ENCODE measurements at regions not wholly inside any gene's neighbourhood (a gene's known extent, or its start where the extent isn't known, plus 50 kb on each side); places are given as distances from the start of the nearest gene placed in this dataset.

GRCh38 chr4:180101348-180102083 is 2141.7 kb upstream of the TENM3 start:
- no peak for DNase-seq

GRCh38 chr4:180103794-180104193 is 2139.4 kb upstream of the TENM3 start:
- DNase-seq, result no peak

DNA sequence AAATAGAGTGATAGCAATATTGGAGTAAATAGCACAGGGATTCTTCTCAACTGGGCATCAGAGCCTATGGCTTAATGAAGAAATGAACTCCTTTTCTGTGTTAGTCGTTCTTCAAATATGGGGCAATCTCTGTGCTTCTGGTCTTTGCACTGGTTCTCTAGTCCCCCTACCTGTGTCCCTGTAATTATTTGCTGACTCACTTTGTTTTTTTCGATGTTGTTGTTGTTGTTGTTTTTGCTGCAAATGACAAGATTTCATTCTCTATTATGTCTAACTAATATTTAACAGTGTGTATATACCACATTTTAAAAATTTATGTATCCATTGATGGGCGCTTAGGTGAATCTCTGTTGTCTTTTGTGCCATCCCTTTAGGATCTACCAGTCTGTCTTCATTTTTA is 2137.8 kb upstream of the TENM3 start:
- DNase-seq, result no peak

- DNase-seq, result no peak
Observed at GRCh38 chr4:180106122-180106521, 2137.1 kb upstream of the TENM3 start.

DNA sequence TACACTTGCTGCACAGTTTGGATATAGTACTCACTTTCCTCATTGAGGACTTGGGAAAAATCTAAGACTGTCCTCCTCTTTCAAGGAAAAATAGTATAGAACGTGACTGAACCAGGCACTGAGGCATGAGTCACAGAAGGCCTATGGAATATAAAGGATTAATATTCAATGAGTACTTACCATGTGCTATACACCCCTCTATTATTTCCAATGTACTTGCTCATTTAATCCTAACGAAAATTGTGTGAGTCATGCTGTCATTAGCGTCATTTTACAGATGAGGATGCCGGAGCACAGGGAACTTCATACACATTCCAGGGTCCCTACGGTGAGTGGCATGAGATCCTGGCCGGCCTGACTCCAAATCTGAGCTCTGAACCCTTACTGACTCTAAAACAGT is 2136.2 kb upstream of the TENM3 start:
- DNase-seq, result no peak

DNA sequence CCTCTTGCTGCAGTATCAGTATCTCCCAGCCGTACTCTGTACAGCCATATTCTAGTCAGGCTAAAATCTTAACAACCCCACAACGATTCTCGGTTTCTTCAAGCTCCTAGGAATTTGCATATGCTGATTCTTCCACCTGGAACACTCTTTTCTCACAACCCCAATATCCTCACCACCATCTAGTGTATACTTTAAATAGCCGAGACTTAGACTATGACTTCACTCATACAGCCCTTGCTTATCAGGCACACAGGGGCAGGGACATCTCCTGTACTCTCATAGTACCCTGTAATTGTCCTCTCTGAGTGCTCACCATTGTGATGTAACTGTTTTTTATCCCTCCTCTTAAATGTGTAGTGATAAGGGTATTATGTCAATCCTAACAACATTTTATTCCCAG is 2126.4 kb upstream of the TENM3 start:
- DNase-seq, result no peak

GRCh38 chr4:180120068-180120467 is 2123.1 kb upstream of the TENM3 start:
- DNase-seq, result no peak

GRCh38 chr4:180134091-180134866 is 2108.9 kb upstream of the TENM3 start:
- DNase-seq, result no peak

GRCh38 chr4:180141734-180142133 is 2101.5 kb upstream of the TENM3 start:
- DNase-seq, result no peak

DNA sequence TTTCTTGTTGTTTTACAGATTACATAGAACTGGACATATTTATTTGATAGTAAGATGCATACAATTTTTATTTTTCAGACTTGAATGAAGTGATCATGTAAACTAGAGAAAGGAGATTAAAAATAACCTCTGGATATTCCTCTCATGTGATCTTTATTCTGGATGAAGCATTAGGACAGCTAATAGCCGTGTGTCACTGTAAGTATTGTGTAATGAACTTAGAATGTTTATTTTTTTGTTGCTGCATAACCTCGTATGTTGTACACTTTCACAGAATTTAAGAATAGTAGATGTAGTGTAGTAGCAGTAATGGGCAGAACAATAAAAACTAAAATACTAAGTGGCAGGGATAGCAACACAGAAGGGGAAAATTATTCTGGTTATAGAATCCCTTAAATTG is 2094.5 kb upstream of the TENM3 start:
- no peak for DNase-seq

- DNase-seq, result no peak
Observed at GRCh38 chr4:180150818-180151217, 2092.4 kb upstream of the TENM3 start.

GRCh38 chr4:180152831-180153230 is 2090.4 kb upstream of the TENM3 start:
- no peak for DNase-seq

- DNase-seq, result no peak
Observed at GRCh38 chr4:180153587-180153986, 2089.6 kb upstream of the TENM3 start.

- DNase-seq, result no peak
Observed at GRCh38 chr4:180156684-180157083, 2086.5 kb upstream of the TENM3 start.

GRCh38 chr4:180160195-180160983 is 2082.8 kb upstream of the TENM3 start:
- DNase-seq, result no peak

DNA sequence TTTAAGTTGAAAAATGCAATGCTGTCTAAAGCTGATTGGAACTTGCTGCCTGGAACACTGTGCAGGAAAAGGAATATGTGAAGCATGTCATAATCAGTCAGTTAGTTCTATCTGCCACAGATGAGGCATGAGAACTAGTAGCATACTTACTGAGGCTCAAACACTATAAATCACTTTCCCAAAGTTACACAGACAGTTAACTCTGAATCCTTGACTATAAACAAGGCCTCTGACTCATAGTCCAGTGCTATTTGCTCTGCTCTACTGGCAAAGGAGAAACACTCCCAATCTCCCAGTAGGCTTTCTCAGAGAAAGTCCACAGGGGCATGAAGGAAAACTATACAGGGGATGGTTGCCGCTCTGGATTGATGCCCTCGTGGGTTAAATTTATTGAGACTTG is 2078.4 kb upstream of the TENM3 start:
- DNase-seq, result no peak

DNA sequence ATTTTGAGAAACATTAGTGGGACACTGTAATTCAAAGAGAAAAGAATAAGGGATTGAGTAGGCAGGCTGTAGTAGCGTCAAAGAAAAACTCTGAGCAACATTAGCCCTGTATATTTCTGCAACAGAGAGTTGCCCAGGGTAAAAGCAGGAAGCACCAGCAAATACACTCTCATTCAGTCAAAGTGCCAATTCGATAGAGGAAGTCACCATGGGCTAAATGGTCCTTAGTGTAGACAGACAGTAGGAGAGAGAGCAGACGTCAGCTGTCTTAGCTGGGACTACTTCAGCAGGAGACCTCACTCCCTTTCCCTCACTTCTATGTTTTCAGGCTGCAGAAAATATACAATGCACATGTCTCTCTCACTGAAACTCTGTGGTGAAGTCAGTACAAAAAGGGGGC is 2073.8 kb upstream of the TENM3 start:
- no peak for DNase-seq

DNA sequence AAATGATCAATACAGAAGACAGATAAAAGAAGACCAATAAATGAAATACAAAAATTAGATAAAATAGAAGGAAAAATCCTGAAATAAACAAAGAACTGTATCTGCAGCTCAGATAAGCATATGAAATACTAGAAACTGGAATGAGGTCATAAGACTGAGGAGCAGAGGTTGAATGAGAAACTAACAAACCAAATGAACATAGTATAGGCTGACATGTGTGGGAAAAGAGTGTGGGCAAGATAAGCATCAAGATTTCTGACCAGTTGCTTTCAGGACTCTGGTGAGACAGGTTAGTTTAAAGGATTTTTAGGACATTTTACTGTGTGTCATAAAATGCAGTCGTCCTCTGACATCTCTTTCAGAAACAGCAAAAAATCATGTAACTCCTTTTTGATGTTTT is 2073.2 kb upstream of the TENM3 start:
- no peak for DNase-seq

- no peak for DNase-seq
Observed at GRCh38 chr4:180179146-180179545, 2064.1 kb upstream of the TENM3 start.

DNA sequence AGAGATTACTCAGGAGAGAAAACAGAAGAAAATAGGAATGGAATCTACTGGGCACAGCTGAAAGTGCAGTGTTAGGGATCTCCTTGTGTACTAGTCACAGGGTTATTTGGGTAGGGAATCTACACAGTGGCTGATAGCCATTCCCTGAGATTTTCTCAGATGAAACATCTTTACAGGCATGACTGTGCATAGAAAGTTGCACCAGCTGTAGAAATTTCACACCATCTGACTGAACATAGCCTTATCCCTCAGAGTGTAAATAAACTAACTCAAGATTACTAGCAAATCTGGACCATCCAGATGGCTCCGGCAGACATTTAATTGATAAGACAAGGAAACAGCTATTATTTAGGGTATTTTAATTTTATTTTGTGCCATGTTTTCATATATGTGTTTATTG is 2053.5 kb upstream of the TENM3 start:
- no peak for DNase-seq

- no peak for DNase-seq
Observed at GRCh38 chr4:180190382-180190781, 2052.8 kb upstream of the TENM3 start.

DNA sequence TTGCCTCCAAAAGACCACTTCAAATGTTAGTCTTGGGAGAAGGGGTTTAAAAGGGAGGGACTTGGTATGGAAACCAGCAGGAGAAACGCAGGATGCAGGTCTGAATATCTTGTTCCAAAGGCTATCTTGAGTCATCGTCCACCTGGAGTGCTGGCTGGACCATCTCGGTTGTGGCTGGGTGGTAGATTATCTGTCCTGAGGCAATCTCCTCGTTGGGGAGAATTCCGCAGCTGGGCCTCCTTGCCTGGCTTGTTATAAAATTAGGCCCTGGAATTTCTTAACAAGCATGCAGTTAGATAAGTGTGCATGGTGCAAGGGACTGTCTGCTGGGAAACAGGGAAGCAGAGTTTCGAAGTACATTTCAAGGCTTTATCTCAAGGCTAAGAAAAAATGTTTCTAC is 2045.7 kb upstream of the TENM3 start:
- DNase-seq, result no peak

- no peak for DNase-seq
Observed at GRCh38 chr4:180203349-180203748, 2039.9 kb upstream of the TENM3 start.

DNA sequence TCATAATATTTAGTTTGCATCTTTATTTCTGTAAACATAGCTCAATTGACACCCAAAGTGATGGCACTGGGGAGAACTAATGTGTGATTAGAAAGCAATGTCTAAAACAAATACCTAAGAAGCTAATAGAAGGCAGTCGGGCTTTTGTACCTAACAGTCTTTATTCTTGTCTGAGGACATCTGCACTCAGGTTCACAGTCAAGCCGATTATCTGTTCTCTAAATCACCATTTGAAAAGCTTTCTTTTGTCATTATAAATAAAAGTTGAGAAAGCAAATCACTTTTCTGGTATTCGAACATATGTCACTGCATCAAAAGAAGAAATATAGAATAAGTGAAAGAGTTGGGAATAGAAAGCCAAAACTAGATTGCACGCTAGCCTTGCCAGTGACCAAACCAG is 2037.9 kb upstream of the TENM3 start:
- DNase-seq, result no peak

Measured in activated CD4-positive, alpha-beta T cell treated with anti-CD3 and anti-CD28 coated beads, Interleukin-2, amount 50 U/mL, for 48 hours (primary cell).